ENCODE measurements at regions not wholly inside any gene's neighbourhood (a gene's known extent, or its start where the extent isn't known, plus 50 kb on each side); places are given as distances from the start of the nearest gene placed in this dataset.

DNA sequence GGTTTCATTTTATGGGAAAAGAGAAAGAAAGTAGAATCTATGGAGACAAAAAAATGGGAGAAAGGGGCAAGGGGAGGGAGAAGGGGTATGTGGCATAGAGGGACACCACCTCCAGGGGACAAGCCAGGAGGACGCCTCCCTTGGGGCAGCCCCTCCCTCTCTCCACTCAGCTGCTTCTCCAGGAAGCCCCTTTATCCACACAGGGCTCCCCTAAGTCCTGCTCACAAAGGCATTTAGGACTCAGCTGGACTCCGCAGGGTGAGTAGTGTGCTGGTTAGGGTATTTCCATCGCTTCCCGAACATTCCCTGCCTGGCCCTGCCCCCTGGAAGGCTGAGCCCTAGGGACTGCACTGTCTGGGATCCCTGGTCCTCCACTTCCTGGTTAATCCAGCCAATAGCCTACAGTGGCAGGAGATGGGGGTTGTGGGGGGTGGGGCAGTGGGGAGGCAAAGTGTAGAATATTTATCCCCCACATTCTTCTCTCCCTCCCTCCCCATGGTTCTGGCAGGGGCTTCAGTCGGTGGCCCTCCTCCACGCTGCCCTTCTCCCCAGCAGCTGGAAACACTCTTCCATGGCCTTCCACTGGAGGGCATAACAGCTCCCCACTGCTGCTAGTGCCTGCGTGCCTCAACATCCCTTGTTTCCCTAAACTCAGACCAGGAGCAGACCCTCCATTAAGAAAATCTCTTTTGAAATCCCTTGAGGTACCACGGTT, 84.8 kb downstream of the SNX5 start:
- no peak overlapping the region for H3K4me2 ChIP-seq (ENCODE audit: low read length)
- TF ChIP-seq, protein P1, sequence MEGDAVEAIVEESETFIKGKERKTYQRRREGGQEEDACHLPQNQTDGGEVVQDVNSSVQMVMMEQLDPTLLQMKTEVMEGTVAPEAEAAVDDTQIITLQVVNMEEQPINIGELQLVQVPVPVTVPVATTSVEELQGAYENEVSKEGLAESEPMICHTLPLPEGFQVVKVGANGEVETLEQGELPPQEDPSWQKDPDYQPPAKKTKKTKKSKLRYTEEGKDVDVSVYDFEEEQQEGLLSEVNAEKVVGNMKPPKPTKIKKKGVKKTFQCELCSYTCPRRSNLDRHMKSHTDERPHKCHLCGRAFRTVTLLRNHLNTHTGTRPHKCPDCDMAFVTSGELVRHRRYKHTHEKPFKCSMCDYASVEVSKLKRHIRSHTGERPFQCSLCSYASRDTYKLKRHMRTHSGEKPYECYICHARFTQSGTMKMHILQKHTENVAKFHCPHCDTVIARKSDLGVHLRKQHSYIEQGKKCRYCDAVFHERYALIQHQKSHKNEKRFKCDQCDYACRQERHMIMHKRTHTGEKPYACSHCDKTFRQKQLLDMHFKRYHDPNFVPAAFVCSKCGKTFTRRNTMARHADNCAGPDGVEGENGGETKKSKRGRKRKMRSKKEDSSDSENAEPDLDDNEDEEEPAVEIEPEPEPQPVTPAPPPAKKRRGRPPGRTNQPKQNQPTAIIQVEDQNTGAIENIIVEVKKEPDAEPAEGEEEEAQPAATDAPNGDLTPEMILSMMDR (IDR thresholded peaks at IDR 0.05; ENCODE audit: low read depth, low read length), result no peak
- TF ChIP-seq EZH2phosphoT487 (IDR thresholded peaks at IDR 0.05; ENCODE audit: low read depth), result no peak
- H3K4me1 ChIP-seq (ENCODE audit: low read length), result peaks cover 17% of the 10 kb centered on the region
- no peaks in the 10 kb centered on the region for H3K36me3 ChIP-seq (replicated peaks; ENCODE audit: low read depth, low read length)
- H3K4me3 ChIP-seq (ENCODE audit: low read length), result no peak overlapping the region
- H3K27ac ChIP-seq (ENCODE audit: low read length), result no peak overlapping the region
- H3K9me3 ChIP-seq (ENCODE audit: insufficient read depth, low read length), result no peaks in the 10 kb centered on the region
- no peaks in the 10 kb centered on the region for H3K79me2 ChIP-seq (ENCODE audit: low read length)
- H3K27me3 ChIP-seq (ENCODE audit: low read depth, low read length), result 0 out of 2 replicates have a peak, but pooled peaks cover 11% of the 10 kb centered on the region
- no peak overlapping the region for H2AFZ ChIP-seq (ENCODE audit: low read depth, low read length)
- no peak overlapping the region for H3K9ac ChIP-seq (ENCODE audit: low read length)
- H4K20me1 ChIP-seq (ENCODE audit: insufficient read depth, low read length), result no peaks in the 10 kb centered on the region

DNA sequence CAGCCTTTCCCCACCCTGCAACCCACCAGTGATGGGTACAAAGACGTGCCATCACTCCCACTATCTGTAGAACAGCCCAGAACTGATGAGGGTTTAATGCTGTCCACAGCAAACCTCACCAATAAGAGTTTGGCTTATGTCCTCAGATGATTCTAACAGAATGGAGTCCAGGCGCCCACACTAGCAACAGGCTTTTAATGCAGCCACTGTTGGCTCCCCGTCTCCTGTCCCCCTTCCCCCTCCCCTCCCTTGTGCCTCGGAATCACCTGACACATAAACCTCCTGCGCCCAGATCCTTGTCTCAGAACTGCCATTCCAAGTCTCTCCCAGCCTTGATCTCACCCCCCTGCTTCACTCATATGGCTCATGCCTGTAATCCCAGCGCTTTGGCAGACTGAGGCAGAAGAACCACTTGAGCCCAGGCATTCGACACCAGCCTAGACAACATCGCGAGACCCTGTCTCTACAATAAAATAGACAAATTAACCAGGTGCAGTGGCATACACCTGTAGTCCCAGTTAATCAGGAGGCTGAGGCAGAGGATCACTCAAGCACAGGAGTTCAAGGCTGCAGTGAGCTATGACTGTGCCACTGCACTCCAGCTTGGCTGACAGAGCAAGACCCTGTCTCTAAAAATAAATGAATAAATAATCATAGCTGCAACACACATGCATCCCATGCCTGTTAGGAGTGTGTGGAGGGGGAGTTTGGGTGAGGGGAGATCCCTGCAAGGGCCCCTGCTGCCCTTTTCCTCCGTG, 85.6 kb downstream of the SNX5 start:
- Histone ChIP-seq H3K27me3 (ENCODE audit: low read depth, low read length) (0 out of 2 replicates have a peak, but pooled peaks cover 11% of the 10 kb centered on the region), H3K36me3 (replicated peaks; ENCODE audit: low read depth, low read length) (no peaks in the 10 kb centered on the region), H3K79me2 (ENCODE audit: low read length) (no peaks in the 10 kb centered on the region), H3K4me2 (ENCODE audit: low read length) (no peak overlapping the region), H3K9me3 (ENCODE audit: insufficient read depth, low read length) (no peaks in the 10 kb centered on the region), H3K4me3 (ENCODE audit: low read length) (no peak overlapping the region), H3K27ac (ENCODE audit: low read length) (no peak overlapping the region), H3K4me1 (ENCODE audit: low read length) (peaks cover 25% of the 10 kb centered on the region), H3K9ac (ENCODE audit: low read length) (no peak overlapping the region), H4K20me1 (ENCODE audit: insufficient read depth, low read length) (no peaks in the 10 kb centered on the region), H2AFZ (ENCODE audit: low read depth, low read length) (no peak overlapping the region)
- no peak for TF ChIP-seq EZH2phosphoT487 (IDR thresholded peaks at IDR 0.05; ENCODE audit: low read depth)
- TF ChIP-seq, protein P1 (IDR thresholded peaks at IDR 0.05; ENCODE audit: low read depth, low read length), result no peak

DNA sequence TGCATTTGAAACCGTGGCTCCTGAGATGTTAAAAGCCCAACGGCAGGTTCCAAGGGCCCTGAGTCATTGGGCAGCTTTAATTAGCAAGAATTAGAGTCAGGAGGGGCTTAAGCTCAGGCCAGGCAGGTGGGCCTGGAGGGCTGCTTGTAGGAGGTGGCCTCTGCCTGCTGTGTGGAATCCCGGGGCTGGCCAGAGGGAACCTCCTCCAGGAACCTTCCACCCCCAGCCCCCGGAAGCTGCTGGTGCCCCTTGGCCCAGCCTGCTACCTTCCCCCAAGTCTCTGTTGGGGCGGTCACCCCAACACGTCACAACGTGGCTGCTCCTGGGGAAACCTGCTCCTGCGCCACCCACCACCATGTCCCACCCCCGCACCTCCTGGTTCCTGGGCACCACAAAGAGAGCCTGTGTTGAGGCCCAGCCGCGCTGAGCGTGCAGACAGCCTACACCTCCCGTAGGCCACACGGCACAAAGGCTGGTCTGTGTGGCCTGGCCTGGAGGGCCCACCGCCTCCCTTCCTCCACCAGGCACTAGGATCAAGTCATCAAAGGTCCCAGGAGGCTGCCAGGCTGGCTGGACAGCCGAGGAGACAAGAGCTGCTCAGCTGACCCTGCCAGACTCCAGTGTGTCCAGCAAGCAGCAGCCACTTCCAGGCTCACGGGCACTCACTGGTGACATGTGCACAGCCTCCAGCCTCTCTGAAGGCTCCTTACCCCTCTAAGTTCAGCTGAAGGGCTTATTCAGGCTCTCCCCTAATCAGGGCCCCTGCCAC, 86.3 kb downstream of the SNX5 start:
- no peak overlapping the region for H3K4me2 ChIP-seq (ENCODE audit: low read length)
- H3K4me3 ChIP-seq (ENCODE audit: low read length), result no peak overlapping the region
- no peaks in the 10 kb centered on the region for H4K20me1 ChIP-seq (ENCODE audit: insufficient read depth, low read length)
- H2AFZ ChIP-seq (ENCODE audit: low read depth, low read length), result no peak overlapping the region
- no peak overlapping the region for H3K9ac ChIP-seq (ENCODE audit: low read length)
- H3K9me3 ChIP-seq (ENCODE audit: insufficient read depth, low read length), result no peaks in the 10 kb centered on the region
- TF ChIP-seq EZH2phosphoT487 (IDR thresholded peaks at IDR 0.05; ENCODE audit: low read depth), result no peak
- no peaks in the 10 kb centered on the region for H3K79me2 ChIP-seq (ENCODE audit: low read length)
- H3K27ac ChIP-seq (ENCODE audit: low read length), result no peak overlapping the region
- peaks cover 32% of the 10 kb centered on the region for H3K4me1 ChIP-seq (ENCODE audit: low read length)
- no peaks in the 10 kb centered on the region for H3K36me3 ChIP-seq (replicated peaks; ENCODE audit: low read depth, low read length)
- H3K27me3 ChIP-seq (ENCODE audit: low read depth, low read length), result 0 out of 2 replicates have a peak, but pooled peaks cover 11% of the 10 kb centered on the region

DNA sequence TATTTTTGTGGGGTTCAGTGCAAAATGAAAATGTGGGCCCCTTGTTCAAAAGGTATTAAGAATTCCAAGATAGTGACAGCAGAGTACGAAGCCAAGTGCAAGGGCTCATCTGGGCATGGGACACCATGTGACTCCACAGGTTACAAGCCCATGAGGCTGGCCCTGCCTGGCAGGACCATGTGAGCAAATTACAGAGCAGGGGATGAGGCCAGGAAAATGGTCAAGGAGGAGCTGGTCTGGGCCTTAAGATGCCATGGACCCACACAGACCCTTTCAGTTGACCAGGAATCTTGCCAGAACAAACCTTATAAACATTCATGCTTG, 86.9 kb downstream of the SNX5 start:
- Histone ChIP-seq H4K20me1 (ENCODE audit: insufficient read depth, low read length) (no peaks in the 10 kb centered on the region), H2AFZ (ENCODE audit: low read depth, low read length) (no peak overlapping the region), H3K4me2 (ENCODE audit: low read length) (no peak overlapping the region), H3K4me3 (ENCODE audit: low read length) (no peak overlapping the region), H3K4me1 (ENCODE audit: low read length) (peaks cover 38% of the 10 kb centered on the region), H3K9me3 (ENCODE audit: insufficient read depth, low read length) (no peaks in the 10 kb centered on the region), H3K27ac (ENCODE audit: low read length) (no peak overlapping the region), H3K9ac (ENCODE audit: low read length) (no peak overlapping the region), H3K27me3 (ENCODE audit: low read depth, low read length) (0 out of 2 replicates have a peak, but pooled peaks cover 11% of the 10 kb centered on the region), H3K79me2 (ENCODE audit: low read length) (no peaks in the 10 kb centered on the region), H3K36me3 (replicated peaks; ENCODE audit: low read depth, low read length) (no peaks in the 10 kb centered on the region)
- TF ChIP-seq, protein P1 (IDR thresholded peaks at IDR 0.05; ENCODE audit: low read depth, low read length), result no peak
- TF ChIP-seq EZH2phosphoT487 (IDR thresholded peaks at IDR 0.05; ENCODE audit: low read depth), result no peak
